Gastrocnemius medialis (tissue), 4 donors: ENCODE measurements at regions not wholly inside any gene's neighbourhood (a gene's known extent, or its start where the extent isn't known, plus 50 kb on each side); places are given as distances from the start of the nearest gene placed in this dataset.

Source experiments
- ATAC-seq, 2 donors: fragments of 150-250 bp; one replicate each; pipeline ENCODE4 v1.9.1; 2016
- DNase-seq, 2 donors: peaks; one replicate each; pipeline ENCODE4 v3.0.0-alpha.2; 2019
- H3K27ac ChIP-seq, 4 donors: fragments of 200-600 bp; sonication (generic); 1 replicate in 1 of 4; 2 replicates in 3 of 4; pipeline ENCODE4 v1.5.1; 2016 to 2018; ENCODE audit warnings: mild to moderate bottlenecking in 2 of 4, moderate library complexity in 1 of 4
- H3K27me3 ChIP-seq, 3 donors: fragments of 200-600 bp; sonication (generic) in 2 of 3; 1 replicate in 1 of 3; 2 replicates in 2 of 3; pipeline versions ENCODE4 v1.5.1 to v1.6.0; 2016 to 2019; ENCODE audit warnings: mild to moderate bottlenecking in 1 of 3, moderate library complexity in 1 of 3
- H3K36me3 ChIP-seq, 2 donors: fragments of 200-600 bp; sonication (generic) in 1 of 2; one replicate each; pipeline ENCODE4 v1.5.1; 2017 to 2018
- H3K4me1 ChIP-seq, 2 donors: fragments of 200-600 bp; sonication (generic) in 1 of 2; one replicate each; pipeline ENCODE4 v1.5.1; 2016 to 2017; ENCODE audit warnings: mild to moderate bottlenecking in 2 of 2
- H3K4me3 ChIP-seq, 4 donors: fragments of 200-600 bp; sonication (generic) in 3 of 4; 1 replicate in 1 of 4; 2 replicates in 3 of 4; pipeline ENCODE4 v1.5.1; 2016 to 2019; ENCODE audit warnings: mild to moderate bottlenecking in 2 of 4
- H3K9me3 ChIP-seq, 3 donors: fragments of 200-600 bp; sonication (generic) in 2 of 3; 1 replicate in 1 of 3; 2 replicates in 2 of 3; pipeline ENCODE4 v1.5.1; 2016 to 2019
- POLR2A ChIP-seq, 2 donors: fragments of 450-650 bp; IDR thresholded peaks; one replicate each; pipeline ENCODE4 v1.6.1; 2017; ENCODE audit warnings: antibody characterized with exemption in 2 of 2, mild to moderate bottlenecking in 2 of 2, moderate library complexity in 2 of 2
- in situ Hi-C, 4 donors: fragments of 200-750 bp; cut with MboI; loops; one replicate each; pipeline versions ENCODE4 v1.15.0 to v1.8.0; 2017; ENCODE audit warnings: low sequenced_read_pairs in 4 of 4
- intact Hi-C: fragments of 100-400 bp; cut with DNase I; formaldehyde crosslinking; loops from one replicate; pipeline ENCODE4 v1.15.1; 2023; ENCODE audit warnings: low total_unique reads
- TF ChIP-seq, protein P1 (sequence below), 5 experiments: fragments of 450-650 bp in 3 of 5; fragments of 200-600 bp in 2 of 5; sonication (generic) in 2 of 5; IDR thresholded peaks in 4 of 5; conservative IDR thresholded peaks in 1 of 5; 1 replicate in 4 of 5; 2 replicates in 1 of 5; pipeline ENCODE4 v1.5.1; 2016 to 2019; ENCODE audit warnings: antibody characterized with exemption in 5 of 5, mild to moderate bottlenecking in 3 of 5, moderate library complexity in 3 of 5

GRCh38 chr2:226136739-226137138 lies 662.9 kb downstream of the IRS1 start:
- no peak for DNase-seq
- ATAC-seq = peak in 1 of 2 donors; percentile 36
- Histone ChIP-seq H3K27ac (peak overlapping the region in 2 of 4 donors; percentile 13 to 16), H3K36me3 (no peaks in the 10 kb centered on the region), H3K4me1 (peaks cover 12 to 17% of the 10 kb centered on the region in 2 donors), H3K9me3 (no peaks in the 10 kb centered on the region), H3K4me3 (no peak overlapping the region), H3K27me3 (no peaks in the 10 kb centered on the region)
- intact Hi-C loops = loop anchor here (5.0 kb wide), 1 partner anchor 181 kb away; no protein-coding TSS in a partner anchor
- in situ Hi-C loops = loop anchor here in 1 of 4 donors (10.0 kb wide), 1 partner anchor 668 kb away; no protein-coding TSS in a partner anchor
- no peak for TF ChIP-seq POLR2A (IDR thresholded peaks at IDR 0.05)
- TF ChIP-seq, protein P1, sequence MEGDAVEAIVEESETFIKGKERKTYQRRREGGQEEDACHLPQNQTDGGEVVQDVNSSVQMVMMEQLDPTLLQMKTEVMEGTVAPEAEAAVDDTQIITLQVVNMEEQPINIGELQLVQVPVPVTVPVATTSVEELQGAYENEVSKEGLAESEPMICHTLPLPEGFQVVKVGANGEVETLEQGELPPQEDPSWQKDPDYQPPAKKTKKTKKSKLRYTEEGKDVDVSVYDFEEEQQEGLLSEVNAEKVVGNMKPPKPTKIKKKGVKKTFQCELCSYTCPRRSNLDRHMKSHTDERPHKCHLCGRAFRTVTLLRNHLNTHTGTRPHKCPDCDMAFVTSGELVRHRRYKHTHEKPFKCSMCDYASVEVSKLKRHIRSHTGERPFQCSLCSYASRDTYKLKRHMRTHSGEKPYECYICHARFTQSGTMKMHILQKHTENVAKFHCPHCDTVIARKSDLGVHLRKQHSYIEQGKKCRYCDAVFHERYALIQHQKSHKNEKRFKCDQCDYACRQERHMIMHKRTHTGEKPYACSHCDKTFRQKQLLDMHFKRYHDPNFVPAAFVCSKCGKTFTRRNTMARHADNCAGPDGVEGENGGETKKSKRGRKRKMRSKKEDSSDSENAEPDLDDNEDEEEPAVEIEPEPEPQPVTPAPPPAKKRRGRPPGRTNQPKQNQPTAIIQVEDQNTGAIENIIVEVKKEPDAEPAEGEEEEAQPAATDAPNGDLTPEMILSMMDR (IDR thresholded peaks at IDR 0.05 in 4 of 5, conservative IDR thresholded peaks at IDR 0.05 in 1 of 5) = no peak

GRCh38 chr2:226135861-226136548 lies 663.6 kb downstream of the IRS1 start:
- Histone ChIP-seq H3K9me3 (no peaks in the 10 kb centered on the region), H3K4me3 (no peak overlapping the region), H3K36me3 (no peaks in the 10 kb centered on the region), H3K4me1 (peaks cover 18 to 25% of the 10 kb centered on the region in 2 donors), H3K27ac (peak overlapping the region in 1 of 4 donors; percentile 16), H3K27me3 (no peaks in the 10 kb centered on the region)
- TF ChIP-seq, protein P1 (IDR thresholded peaks at IDR 0.05 in 4 of 5, conservative IDR thresholded peaks at IDR 0.05 in 1 of 5) = no peak
- TF ChIP-seq POLR2A (IDR thresholded peaks at IDR 0.05) = no peak
- DNase-seq (no peak), ATAC-seq (no peak)
- intact Hi-C loops (loop anchor here (5.0 kb wide), 1 partner anchor 181 kb away; no protein-coding TSS in a partner anchor), in situ Hi-C loops (loop anchor here in 1 of 4 donors (10.0 kb wide), 1 partner anchor 669 kb away; no protein-coding TSS in a partner anchor)

DNA sequence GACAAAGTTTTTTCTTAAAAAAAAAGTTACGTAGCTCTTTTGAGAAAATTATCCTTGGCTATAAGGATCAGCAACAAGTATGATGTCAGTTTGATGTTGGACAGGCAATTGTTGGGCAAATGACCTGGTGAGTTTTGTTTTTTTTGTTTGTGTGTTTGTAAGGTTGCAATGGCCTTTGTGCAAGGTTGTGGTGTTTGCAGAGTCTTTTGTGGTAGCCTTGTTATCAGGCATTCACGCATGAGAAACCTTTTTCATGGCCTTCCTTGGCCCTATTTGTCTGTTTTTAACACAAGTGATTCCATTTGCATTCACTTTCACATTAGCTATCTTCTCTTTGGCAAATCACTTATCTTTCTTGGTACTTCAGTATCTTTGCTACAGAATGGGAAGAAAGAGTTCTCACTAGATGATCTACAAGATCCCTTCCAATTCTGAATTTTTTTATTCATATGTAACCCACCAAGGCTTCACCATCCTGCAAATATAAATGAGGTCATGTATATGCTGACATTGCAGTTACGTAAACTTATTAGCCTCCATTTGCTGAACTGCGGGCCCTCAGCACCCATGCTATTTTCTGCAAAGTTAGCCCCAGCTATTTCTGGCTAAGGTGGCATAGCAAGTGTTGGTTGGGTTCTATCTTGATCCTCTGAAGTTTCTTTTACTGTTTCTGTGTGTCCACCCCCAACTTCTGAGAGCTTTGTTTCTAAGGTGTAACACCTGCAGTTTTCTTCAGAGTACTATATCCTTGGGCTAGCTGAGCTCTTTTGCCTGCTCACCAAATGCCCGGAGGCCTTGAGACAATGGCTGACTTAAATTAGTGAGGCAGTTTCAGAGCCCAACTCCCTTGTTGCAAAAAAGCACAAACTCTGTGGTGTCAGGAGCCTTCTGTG lies 667.1 kb downstream of the IRS1 start:
- H3K4me1 ChIP-seq = peaks cover 36 to 43% of the 10 kb centered on the region in 2 donors
- TF ChIP-seq, protein P1 (IDR thresholded peaks at IDR 0.05 in 4 of 5, conservative IDR thresholded peaks at IDR 0.05 in 1 of 5) = no peak
- no peak for TF ChIP-seq POLR2A (IDR thresholded peaks at IDR 0.05)
- no peaks in the 10 kb centered on the region for H3K27me3 ChIP-seq
- intact Hi-C loops (no loop called here), in situ Hi-C loops (loop anchor here in 1 of 4 donors (10.0 kb wide), 1 partner anchor 672 kb away; no protein-coding TSS in a partner anchor)
- H3K27ac ChIP-seq = peak overlapping the region in 2 of 4 donors; percentile 68 to 78
- no peak for ATAC-seq
- H3K36me3 ChIP-seq = no peaks in the 10 kb centered on the region
- no peaks in the 10 kb centered on the region for H3K9me3 ChIP-seq
- DNase-seq = no peak
- no peak overlapping the region for H3K4me3 ChIP-seq

GRCh38 chr2:226131299-226131784 lies 668.3 kb downstream of the IRS1 start:
- peak overlapping the region; percentile 53 to 78 (median 64) for H3K27ac ChIP-seq
- peak; percentile 94 to 95 for ATAC-seq
- H3K36me3 ChIP-seq = no peaks in the 10 kb centered on the region
- intact Hi-C loops (no loop called here), in situ Hi-C loops (loop anchor here in 1 of 4 donors (10.0 kb wide), 1 partner anchor 673 kb away; no protein-coding TSS in a partner anchor)
- H3K9me3 ChIP-seq = no peaks in the 10 kb centered on the region
- H3K27me3 ChIP-seq = no peaks in the 10 kb centered on the region
- no peak overlapping the region for H3K4me3 ChIP-seq
- peaks cover 40 to 43% of the 10 kb centered on the region in 2 donors for H3K4me1 ChIP-seq
- TF ChIP-seq, protein P1 (IDR thresholded peaks at IDR 0.05 in 4 of 5, conservative IDR thresholded peaks at IDR 0.05 in 1 of 5) = no peak
- no peak for TF ChIP-seq POLR2A (IDR thresholded peaks at IDR 0.05)
- peak; percentile 16 to 59 for DNase-seq
